DND-41 (cell line): ENCODE measurements at regions not wholly inside any gene's neighbourhood (a gene's known extent, or its start where the extent isn't known, plus 50 kb on each side); places are given as distances from the start of the nearest gene placed in this dataset.

ENCODE experiments used
- ATAC-seq: fragments of 200-7000 bp; cut with Tn5 transposase; 3 replicates; pipeline ENCODE4 v1.9.1; 2021; ENCODE audit warnings: low read depth; ENCODE audit not compliant: insufficient read depth
- DNase-seq: peaks from one replicate; pipeline ENCODE4 v3.0.0-alpha.2; 2020
- H2AFZ ChIP-seq: 2 replicates; pipeline ENCODE4 v1.6.0; 2012; ENCODE audit warnings: low read depth, low read length
- H3K27ac ChIP-seq: 2 replicates; pipeline ENCODE4 v1.5.1; 2012; ENCODE audit warnings: low read length, inconsistent platforms
- H3K27me3 ChIP-seq: fragments of 200-600 bp; sonication (generic); 2 replicates; pipeline ENCODE4 v1.6.0; 2012; ENCODE audit warnings: low read length, mild to moderate bottlenecking, inconsistent platforms; ENCODE audit not compliant: insufficient read depth, poor library complexity
- H3K36me3 ChIP-seq: 2 replicates; pipeline ENCODE4 v1.5.1; 2012; ENCODE audit warnings: low read length, inconsistent platforms; ENCODE audit not compliant: insufficient read depth
- H3K4me1 ChIP-seq: 2 replicates; pipeline ENCODE4 v1.5.1; 2012; ENCODE audit warnings: mild to moderate bottlenecking, low read length; ENCODE audit not compliant: insufficient read depth
- H3K4me2 ChIP-seq: 2 replicates; pipeline ENCODE4 v1.6.0; 2012; ENCODE audit warnings: mild to moderate bottlenecking, moderate library complexity, low read length, inconsistent platforms; ENCODE audit not compliant: insufficient read depth
- H3K4me3 ChIP-seq, 2 experiments: fragments of 200-600 bp in 1 of 2; shearing (Covaris generic) in 1 of 2; 2 replicates each; pipeline ENCODE4 v1.5.1; 2012 to 2016; ENCODE audit warnings: inconsistent platforms in 2 of 2, low read length in 2 of 2, mild to moderate bottlenecking in 2 of 2, low read depth in 1 of 2, moderate library complexity in 1 of 2
- H3K79me2 ChIP-seq: 2 replicates; pipeline ENCODE4 v1.6.0; 2012; ENCODE audit warnings: low read length, inconsistent platforms; ENCODE audit not compliant: insufficient read depth
- H3K9ac ChIP-seq: 2 replicates; pipeline ENCODE4 v1.6.0; 2012; ENCODE audit warnings: low read depth, mild to moderate bottlenecking, inconsistent platforms, low read length, moderate library complexity
- H3K9me3 ChIP-seq: 2 replicates; pipeline ENCODE4 v1.5.1; 2012; ENCODE audit warnings: low read length, moderate library complexity, mild to moderate bottlenecking, inconsistent platforms; ENCODE audit not compliant: insufficient read depth, severe bottlenecking
- H4K20me1 ChIP-seq: 2 replicates; pipeline ENCODE4 v1.6.0; 2012; ENCODE audit warnings: low read length; ENCODE audit not compliant: insufficient read depth
- EZH2 ChIP-seq: IDR thresholded peaks from 3 replicates; pipeline ENCODE4 v1.6.1; 2012; ENCODE audit warnings: borderline replicate concordance, low read depth, mild to moderate bottlenecking, moderate library complexity, low read length, inconsistent platforms; ENCODE audit not compliant: severe bottlenecking
- TF ChIP-seq, protein P1 (sequence below): IDR thresholded peaks from 2 replicates; pipeline ENCODE4 v1.5.1; 2012; ENCODE audit warnings: borderline replicate concordance, low read length, moderate library complexity, mild to moderate bottlenecking; ENCODE audit not compliant: poor library complexity, severe bottlenecking; ENCODE audit errors: extremely low read depth

DNA sequence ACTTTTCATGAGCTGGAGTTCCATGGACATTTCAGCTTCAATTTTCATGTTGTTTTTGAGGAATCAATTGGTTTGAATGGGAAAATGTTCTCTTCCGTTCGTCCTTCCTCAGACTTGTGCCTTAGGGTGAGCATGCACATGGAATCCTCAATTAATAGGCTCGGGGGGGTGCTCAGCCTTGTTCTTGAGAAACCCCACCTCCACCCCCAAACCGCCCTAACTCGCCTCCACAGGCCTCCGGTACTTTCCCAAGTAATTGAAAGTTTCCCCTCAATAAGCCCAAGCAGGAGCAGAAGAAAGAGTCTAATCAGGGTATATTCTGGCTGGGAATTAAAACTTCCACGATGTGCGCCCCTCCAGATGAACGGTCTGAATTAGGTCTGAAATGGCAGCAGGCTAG is 945.2 kb downstream of the GRID1 start:
- DNase-seq (no peak), ATAC-seq (no peak)
- Histone ChIP-seq H3K27me3 (no peaks in the 10 kb centered on the region), H4K20me1 (no peaks in the 10 kb centered on the region), H3K4me2 (no peak overlapping the region), H3K4me3 (no peak overlapping the region), H3K79me2 (no peaks in the 10 kb centered on the region), H3K9ac (no peak overlapping the region), H2AFZ (no peak overlapping the region), H3K27ac (no peak overlapping the region), H3K4me1 (no peaks in the 10 kb centered on the region), H3K36me3 (no peaks in the 10 kb centered on the region), H3K9me3 (no peaks in the 10 kb centered on the region)
- TF ChIP-seq, protein P1, sequence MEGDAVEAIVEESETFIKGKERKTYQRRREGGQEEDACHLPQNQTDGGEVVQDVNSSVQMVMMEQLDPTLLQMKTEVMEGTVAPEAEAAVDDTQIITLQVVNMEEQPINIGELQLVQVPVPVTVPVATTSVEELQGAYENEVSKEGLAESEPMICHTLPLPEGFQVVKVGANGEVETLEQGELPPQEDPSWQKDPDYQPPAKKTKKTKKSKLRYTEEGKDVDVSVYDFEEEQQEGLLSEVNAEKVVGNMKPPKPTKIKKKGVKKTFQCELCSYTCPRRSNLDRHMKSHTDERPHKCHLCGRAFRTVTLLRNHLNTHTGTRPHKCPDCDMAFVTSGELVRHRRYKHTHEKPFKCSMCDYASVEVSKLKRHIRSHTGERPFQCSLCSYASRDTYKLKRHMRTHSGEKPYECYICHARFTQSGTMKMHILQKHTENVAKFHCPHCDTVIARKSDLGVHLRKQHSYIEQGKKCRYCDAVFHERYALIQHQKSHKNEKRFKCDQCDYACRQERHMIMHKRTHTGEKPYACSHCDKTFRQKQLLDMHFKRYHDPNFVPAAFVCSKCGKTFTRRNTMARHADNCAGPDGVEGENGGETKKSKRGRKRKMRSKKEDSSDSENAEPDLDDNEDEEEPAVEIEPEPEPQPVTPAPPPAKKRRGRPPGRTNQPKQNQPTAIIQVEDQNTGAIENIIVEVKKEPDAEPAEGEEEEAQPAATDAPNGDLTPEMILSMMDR = no peak
- no peak for TF ChIP-seq EZH2

DNA sequence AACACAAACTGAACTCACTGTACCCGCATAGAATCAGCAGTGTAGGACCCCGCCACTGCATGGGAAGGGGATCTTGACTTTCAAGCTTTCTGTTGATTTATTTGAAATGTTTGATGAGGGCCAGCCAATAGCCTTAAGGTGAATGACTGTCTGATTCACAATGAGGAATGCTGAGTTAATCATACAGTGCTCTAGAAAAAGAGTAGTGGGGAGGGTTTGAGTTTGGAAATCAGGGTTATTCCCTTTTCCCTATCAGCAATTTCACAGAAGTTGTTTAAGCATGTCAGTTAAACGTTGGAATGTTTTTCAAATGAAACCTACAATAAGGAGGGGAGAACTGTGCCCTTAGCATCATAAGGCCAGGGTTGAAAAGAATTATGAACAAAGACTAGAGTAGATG is 937.5 kb downstream of the GRID1 start:
- no peaks in the 10 kb centered on the region for H3K4me1 ChIP-seq
- no peak overlapping the region for H3K4me3 ChIP-seq
- DNase-seq (no peak), ATAC-seq (no peak)
- H4K20me1 ChIP-seq = no peaks in the 10 kb centered on the region
- no peaks in the 10 kb centered on the region for H3K79me2 ChIP-seq
- no peak overlapping the region for H3K9ac ChIP-seq
- H3K36me3 ChIP-seq = no peaks in the 10 kb centered on the region
- no peak overlapping the region for H3K4me2 ChIP-seq
- no peak overlapping the region for H2AFZ ChIP-seq
- TF ChIP-seq, protein P1 = no peak
- TF ChIP-seq EZH2 = no peak
- H3K9me3 ChIP-seq = no peaks in the 10 kb centered on the region
- H3K27ac ChIP-seq = no peak overlapping the region
- no peaks in the 10 kb centered on the region for H3K27me3 ChIP-seq

DNA sequence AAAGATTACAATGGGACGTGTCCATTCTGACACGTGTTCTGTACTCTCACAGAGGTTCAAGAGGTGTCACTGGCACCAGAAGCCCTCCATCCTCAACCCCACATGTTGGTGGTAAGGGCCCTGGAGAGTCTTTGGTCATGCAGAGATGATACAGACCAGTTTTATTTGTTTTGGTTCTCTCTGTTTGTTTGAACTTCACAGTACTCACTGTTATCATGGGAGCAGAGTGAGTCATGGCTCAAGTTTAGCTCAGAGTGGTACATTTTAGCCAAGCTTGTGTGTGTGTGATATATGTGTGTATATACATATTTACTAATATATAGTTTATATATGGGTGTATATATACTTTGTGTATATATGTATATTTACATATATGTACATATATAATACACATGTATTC is 935.6 kb downstream of the GRID1 start:
- Histone ChIP-seq H3K4me1 (no peaks in the 10 kb centered on the region), H3K4me3 (no peak overlapping the region), H3K36me3 (no peaks in the 10 kb centered on the region), H2AFZ (no peak overlapping the region), H3K27me3 (no peaks in the 10 kb centered on the region), H3K4me2 (no peak overlapping the region), H4K20me1 (no peaks in the 10 kb centered on the region), H3K9ac (no peak overlapping the region), H3K27ac (no peak overlapping the region), H3K79me2 (no peaks in the 10 kb centered on the region), H3K9me3 (no peaks in the 10 kb centered on the region)
- TF ChIP-seq, protein P1 = no peak
- no peak for TF ChIP-seq EZH2
- no peak for DNase-seq
- ATAC-seq = no peak

DNA sequence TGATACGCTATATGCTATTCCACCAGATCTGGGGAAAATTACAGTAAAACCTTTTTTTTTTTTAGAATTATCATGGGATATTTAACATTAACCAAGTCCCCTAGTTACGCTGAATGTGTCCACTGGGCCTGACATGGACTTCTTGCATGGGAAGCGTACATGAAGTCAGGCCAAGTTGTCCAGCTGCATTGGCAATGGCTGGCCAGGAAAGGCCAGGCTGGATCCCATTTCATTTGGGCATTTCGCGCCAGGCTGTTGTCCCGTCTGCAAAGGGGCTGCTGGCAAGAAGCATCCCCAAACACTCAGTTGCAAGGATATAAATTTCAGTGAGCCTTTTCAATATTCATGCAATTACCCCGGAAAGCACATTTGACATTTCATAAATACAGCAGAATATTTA is 933.3 kb downstream of the GRID1 start:
- ATAC-seq = no peak
- Histone ChIP-seq H3K27ac (no peak overlapping the region), H3K79me2 (no peaks in the 10 kb centered on the region)

More for the DNA sequence above, 933.3 kb downstream of the GRID1 start:
- Histone ChIP-seq H3K4me2 (no peak overlapping the region), H3K36me3 (no peaks in the 10 kb centered on the region), H4K20me1 (no peaks in the 10 kb centered on the region), H3K9ac (no peak overlapping the region), H2AFZ (no peak overlapping the region), H3K27me3 (no peaks in the 10 kb centered on the region), H3K4me3 (no peak overlapping the region), H3K9me3 (no peaks in the 10 kb centered on the region), H3K4me1 (no peaks in the 10 kb centered on the region)
- TF ChIP-seq, protein P1 = no peak
- TF ChIP-seq EZH2 = no peak
- DNase-seq = no peak
